DND-41 (cell line): ENCODE measurements at regions not wholly inside any gene's neighbourhood (a gene's known extent, or its start where the extent isn't known, plus 50 kb on each side); places are given as distances from the start of the nearest gene placed in this dataset.

Experiments
- EZH2 ChIP-seq: IDR thresholded peaks from 3 replicates; pipeline ENCODE4 v1.6.1; 2012; ENCODE audit warnings: borderline replicate concordance, low read depth, mild to moderate bottlenecking, moderate library complexity, low read length, inconsistent platforms; ENCODE audit not compliant: severe bottlenecking
- TF ChIP-seq, protein P1 (sequence below): IDR thresholded peaks from 2 replicates; pipeline ENCODE4 v1.5.1; 2012; ENCODE audit warnings: borderline replicate concordance, low read length, moderate library complexity, mild to moderate bottlenecking; ENCODE audit not compliant: poor library complexity, severe bottlenecking; ENCODE audit errors: extremely low read depth

DNA sequence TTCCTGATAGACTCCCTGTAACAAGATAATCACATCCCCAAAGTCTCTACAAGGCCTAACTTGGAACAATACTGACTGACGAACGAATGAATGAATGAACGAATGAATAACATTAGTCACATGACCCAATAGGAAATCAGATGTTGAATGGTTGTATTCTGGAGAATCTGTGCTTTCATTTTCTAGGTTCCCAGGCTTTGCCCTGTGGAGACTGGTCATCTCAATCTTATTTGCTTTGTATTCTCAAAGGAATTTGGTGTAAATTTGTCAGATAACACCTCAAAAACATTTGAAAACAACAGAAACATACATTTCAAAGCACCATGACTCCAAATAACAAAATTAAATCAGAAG, 69.6 kb upstream of the COL1A2 start:
- TF ChIP-seq, protein P1, sequence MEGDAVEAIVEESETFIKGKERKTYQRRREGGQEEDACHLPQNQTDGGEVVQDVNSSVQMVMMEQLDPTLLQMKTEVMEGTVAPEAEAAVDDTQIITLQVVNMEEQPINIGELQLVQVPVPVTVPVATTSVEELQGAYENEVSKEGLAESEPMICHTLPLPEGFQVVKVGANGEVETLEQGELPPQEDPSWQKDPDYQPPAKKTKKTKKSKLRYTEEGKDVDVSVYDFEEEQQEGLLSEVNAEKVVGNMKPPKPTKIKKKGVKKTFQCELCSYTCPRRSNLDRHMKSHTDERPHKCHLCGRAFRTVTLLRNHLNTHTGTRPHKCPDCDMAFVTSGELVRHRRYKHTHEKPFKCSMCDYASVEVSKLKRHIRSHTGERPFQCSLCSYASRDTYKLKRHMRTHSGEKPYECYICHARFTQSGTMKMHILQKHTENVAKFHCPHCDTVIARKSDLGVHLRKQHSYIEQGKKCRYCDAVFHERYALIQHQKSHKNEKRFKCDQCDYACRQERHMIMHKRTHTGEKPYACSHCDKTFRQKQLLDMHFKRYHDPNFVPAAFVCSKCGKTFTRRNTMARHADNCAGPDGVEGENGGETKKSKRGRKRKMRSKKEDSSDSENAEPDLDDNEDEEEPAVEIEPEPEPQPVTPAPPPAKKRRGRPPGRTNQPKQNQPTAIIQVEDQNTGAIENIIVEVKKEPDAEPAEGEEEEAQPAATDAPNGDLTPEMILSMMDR, result no peak
- no peak for TF ChIP-seq EZH2
